ENCODE measurements at regions not wholly inside any gene's neighbourhood (a gene's known extent, or its start where the extent isn't known, plus 50 kb on each side); places are given as distances from the start of the nearest gene placed in this dataset.
"Not testable (repeated sequence)": the region's sequence is repeated elsewhere in the genome, so short reads cannot be mapped to it uniquely, and the experiment has no call there.

DNA sequence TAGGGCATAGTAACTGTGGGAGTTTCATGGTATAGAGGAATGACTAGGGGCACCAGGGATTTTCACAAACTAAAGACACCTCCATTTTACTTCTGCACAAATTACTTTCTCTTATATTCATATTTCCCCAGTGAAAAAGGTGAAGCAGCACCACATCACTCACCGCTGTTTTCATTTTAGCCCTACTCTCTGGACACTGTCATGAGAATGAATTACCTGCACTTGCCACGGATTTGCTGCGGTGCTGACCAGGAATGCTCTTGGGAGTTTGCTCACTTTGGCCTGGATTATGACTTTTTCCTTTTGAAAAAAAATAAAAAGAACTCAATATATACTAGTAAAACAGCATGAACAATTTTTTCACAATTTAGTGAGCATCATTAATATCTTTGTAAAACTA is 351.3 kb downstream of the NKX6-1 start:
- no peak for DNase-seq (ENCODE audit: low read depth in 2 of 3, low spot score in 2 of 3)

DNA sequence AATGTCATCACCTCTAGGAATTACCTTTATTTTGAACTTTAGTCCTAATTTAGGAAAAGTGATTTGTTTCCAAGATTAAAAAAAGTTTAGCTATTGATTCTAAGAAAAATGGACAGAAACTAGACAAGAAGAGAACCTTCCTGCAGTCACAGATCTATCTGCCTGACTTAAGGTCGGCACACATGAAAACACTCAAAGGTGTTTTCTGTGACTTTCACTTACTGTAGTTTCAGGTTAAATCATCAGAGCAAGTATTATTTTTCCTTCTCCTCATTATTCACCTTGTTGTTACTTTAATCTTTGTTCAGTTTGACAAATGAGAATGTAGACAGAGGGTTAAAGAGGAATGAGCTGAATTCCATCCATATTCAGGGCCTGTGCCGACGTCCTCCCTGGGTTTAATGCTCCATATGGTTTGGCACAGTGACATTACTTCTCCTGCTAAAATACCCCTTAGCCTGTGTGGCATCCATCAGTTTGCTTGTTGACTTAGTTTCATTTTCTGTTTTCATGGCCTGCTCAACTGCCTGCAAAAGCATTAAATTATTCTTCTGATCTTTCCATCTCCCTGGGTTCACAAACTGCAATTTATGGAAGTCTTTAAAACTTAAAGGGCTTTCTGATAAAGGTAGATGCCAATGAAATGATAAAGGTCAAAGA is 352.7 kb downstream of the NKX6-1 start:
- peak in 1 of 3 donors; percentile 1 for DNase-seq (ENCODE audit: low read depth in 2 of 3, low spot score in 2 of 3)

DNA sequence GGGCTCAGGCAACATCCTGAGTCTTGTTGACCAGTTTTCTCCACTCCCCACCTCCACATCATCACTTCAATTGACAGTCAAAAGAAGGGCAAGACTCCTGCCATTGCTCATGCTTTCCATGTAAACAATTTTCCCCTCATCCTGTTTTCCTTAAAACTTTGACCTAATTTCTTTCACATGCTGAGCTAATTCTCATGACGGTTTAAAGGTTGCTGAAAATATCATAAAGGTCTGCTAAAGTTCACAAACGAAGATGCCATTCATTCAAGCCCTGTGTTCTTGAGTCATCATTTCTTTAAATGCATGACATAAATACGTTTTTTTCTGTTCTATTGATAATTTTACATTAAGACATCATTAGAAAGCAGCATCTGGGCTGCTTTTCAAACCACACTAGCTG is 353.9 kb downstream of the NKX6-1 start:
- no peak for DNase-seq (ENCODE audit: low read depth in 2 of 3, low spot score in 2 of 3)

DNA sequence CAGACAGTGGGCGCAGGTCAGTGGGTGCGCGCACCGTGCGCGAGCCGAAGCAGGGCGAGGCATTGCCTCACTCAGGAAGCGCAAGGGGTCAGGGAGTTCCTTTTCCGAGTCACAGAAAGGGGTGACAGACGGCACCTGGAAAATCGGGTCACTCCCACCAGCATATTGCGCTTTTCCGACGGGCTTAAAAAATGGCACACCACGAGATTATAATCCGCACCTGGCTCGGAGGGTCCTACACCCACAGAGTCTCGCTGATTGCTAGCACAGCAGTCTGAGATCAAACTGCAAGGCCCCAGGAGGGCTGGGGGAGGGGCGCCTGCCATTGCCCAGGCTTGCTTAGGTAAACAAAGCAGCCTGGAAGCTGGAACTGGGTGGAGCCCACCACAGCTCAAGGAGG is 372.2 kb downstream of the NKX6-1 start:
- DNase-seq (ENCODE audit: low read depth in 2 of 3, low spot score in 2 of 3) = not testable (repeated sequence)

DNA sequence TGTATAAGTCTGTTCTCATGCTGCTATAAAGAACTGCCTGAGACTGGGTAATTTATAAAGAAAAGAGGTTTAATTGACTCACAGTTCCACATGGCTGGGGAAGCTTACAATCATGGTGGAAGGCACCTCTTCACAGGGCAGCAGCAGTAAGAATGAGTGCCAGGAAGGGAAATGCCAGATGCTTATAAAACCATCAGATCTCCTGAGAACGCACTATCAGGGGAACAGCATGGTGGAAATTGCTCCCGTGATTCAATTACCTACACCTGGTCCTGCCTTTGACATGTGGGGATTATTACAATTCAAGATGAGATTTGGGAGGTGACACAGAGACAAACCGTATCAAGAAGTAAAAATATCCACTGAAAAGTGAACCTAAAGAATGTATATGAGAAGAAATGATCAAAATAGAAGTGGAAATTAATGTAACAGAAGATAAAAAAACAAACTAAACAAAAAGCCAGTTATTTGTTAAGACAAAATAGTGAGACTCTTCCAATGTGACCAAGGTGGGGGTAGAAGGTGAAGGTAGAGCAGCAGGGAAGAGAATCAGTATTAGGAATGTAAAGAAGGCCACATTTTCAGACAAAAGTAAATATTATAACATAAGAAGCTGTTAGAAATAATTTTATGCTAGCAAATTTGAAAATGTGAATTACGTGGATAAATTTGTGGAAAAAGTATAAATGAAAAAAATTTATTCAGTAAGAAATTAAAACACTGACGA is 372.9 kb downstream of the NKX6-1 start:
- no peak for DNase-seq (ENCODE audit: low read depth in 2 of 3, low spot score in 2 of 3)

DNA sequence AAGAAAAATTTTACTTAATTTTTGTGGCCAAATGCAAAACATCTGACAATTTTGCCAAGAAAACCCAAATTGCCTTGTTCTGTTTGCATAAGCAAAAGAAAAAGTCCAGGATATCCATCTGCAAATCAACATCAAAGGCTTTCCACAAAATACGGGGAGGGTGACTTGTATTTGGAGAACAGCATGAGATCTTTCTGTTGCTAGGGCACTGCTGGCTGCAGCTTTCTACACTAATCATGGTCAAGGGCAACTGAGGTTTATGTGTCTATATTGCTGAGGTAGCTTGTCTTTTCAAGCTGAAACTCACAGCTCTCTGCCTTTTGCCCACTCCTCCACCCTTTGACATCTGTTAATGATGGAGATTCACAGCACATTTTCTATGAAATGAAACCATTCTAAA is 389.1 kb downstream of the NKX6-1 start:
- no peak for DNase-seq (ENCODE audit: low read depth in 2 of 3, low spot score in 2 of 3)

DNA sequence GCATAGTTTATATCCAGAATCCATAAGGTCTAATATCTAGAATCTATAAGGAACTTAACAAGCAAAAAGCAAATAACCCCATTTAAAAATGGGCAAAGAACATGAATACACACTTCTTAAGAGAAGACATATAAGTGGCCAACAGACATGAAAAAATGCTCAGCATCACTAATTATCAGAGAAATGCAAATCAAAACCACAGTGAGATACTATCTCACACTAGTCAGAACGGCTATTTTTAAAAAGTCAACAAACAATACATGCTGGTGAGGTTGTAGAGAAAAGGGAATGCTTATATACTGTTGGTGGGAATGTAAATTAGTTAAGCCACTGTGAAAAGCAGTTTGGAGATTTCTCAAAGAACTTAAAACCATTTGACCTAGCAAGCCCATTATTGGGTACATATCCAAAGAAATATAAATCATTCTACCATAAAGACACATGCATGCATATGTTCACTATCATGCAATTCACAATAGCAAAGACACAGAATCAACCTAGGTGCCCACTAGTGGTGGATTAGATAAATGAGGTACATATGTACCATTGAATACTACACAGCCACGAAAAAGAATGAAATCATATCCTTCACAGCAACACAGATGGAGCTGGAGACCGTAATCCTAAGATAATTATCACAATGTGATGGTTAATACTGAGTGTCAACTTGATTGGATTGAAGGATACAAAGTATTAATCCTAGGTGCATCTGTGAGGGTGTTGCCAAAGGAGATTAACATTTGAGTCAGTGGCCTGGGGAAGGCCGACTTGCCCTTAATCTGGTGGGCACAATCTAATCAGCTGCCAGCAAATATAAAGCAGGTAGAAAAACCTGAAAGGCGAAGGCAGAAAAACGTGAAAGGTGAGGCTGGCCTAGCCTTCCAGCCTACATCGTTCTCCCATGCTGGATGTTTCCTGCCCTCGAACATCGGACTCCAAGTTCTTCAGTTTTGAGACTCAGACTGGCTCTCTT is 397.2 kb downstream of the NKX6-1 start:
- DNase-seq (ENCODE audit: low read depth in 2 of 3, low spot score in 2 of 3) = not testable (repeated sequence)

DNA sequence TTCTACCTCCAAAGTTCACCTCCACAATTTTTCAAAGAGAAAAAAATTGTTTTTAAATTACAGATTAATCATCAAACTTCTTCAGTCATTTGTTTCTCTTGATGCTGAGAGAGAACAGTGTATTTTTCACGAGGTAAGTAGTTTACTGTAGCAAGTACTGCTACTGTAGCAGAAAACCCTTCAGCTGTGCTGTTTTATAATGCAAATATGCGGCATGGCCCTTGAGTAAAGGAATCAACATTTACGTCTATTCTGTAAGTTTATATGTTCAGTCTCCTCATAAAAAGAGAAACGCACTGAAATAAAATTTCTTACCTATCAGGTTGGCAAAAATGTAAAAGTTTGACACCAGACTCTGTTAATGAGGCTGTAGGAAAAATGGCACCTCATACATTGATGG is 399.0 kb downstream of the NKX6-1 start:
- DNase-seq (ENCODE audit: low read depth in 2 of 3, low spot score in 2 of 3) = no peak

DNA sequence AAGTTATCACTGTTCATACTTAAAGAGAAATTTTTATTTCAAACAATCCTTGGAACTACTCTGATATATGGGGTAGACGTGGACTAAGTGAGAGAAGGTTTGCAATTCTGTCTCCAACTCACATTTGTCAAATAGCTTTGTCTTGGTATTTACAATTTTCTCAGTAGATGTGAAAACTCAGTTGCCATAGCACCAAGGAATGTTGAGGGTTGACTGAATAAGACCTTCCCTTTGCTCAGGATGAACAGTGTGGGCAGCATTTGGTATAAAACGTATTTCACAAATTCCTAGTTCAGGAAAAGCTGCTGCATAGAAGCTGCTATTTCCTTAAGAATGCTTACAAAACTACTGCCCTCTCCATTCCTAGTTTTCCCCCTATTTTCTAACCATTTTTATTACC is 399.5 kb downstream of the NKX6-1 start:
- DNase-seq (ENCODE audit: low read depth in 2 of 3, low spot score in 2 of 3) = no peak

DNA sequence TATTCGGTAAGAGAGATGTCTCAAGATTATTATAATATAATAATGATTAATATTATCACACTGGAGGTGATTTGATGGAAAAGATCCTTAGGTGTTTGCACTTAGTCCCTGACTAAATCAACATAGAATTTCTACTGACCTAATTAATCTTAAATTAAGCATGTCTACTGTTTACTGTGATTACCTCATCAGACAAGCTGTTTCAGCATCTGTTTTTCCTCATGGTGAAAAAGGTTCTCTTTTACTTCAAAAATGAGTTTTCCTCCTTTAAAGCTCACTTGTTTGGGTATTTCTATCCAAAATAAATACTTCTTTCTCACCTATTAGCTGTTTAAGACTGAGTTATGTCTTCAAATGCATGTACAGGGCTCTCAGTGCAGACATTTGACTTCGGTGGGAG is 407.8 kb downstream of the NKX6-1 start:
- DNase-seq (ENCODE audit: low read depth in 2 of 3, low spot score in 2 of 3) = no peak

DNA sequence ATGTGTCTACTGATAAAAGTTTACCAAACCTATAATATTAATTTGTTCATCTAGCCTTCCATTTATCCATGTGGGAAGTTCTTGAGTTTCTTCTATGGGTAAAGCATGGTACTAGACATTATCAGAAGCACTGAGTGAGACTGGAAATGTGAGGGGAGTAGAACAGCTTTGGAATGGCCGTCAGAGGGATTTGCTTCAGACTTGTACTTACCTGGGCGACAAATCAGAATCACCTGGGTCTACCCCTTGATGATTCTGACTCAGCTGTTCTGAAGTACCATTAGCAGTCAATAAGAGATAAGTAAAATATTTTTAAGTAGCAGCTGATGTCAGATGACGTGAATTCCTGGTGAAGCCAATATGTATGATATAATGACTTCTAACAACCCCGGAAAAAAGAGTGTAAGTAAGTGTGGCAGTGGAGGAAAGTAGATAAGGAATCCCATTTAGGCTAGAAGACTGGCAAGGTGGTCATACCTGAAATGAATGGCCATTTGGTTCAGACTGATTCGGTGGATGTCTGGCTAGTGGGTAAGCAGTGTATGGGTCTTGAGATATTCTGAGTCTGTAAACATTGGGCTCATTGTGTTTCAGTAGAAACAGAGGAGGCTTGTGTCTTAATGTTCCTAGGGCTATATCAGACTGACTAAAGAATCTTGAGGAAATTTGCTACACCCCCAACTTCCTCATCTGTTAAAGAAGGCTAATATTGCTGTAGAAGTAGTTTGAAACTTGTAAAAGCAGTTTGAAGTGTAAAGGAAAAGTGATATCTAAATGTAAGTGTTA is 409.2 kb downstream of the NKX6-1 start:
- no peak for DNase-seq (ENCODE audit: low read depth in 2 of 3, low spot score in 2 of 3)

DNA sequence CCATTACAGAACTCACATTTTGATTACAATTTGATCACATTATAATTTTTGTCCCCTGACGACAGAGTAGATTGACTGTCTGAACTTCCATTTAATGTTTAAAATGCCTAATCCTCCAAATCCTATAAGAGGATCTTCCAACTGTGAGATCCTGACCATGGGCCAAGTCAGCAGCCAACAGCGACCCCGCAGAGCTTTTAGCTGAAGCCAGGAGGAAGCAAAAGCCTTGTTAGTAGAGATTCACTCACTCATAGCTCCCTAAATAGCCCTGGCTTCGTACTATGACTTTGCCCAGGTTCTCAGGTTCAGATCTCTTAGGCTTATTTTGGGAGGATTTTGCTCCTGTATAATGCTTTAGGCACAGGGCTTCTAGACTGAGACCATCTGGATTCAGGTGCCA is 413.1 kb downstream of the NKX6-1 start:
- DNase-seq (ENCODE audit: low read depth in 2 of 3, low spot score in 2 of 3) = no peak

DNA sequence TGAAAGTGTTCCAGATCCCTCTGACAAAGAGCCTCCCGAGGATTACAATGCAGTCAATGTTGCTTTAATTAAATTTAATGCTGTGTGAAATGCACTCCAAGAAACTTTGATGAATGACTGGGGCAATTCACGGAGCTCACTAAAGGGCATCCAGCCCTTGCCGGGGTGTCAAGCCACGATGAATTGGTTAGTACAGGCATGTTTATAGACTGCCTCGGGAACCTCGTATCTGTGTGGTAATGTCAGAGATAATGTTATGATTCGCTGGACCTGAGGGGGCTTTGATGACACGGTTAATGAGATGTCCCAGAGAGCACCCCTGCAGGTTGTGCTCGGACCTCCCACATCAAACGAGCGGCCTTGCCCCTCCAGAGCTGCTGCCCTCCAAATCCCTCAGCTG is 428.8 kb downstream of the NKX6-1 start:
- no peak for DNase-seq (ENCODE audit: low read depth in 2 of 3, low spot score in 2 of 3)

DNA sequence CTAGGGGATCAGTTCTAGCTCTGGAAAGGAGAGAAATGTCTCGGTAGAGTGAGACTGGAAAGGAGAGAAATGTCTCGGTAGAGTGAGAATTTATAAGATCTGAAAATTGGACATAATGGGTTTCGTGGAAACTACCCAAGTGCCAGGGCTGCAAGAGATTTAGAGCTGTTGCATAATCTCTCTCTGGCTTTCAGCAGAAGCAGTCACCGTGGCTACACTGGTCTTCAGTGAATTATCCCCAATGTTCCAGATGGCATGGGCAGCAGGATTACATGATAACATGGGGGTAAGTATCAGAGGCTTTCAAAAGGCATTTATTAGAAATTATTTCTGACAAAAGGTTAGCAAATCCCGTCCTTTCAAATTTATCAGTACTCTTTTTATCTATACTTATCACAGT is 435.5 kb downstream of the NKX6-1 start:
- no peak for DNase-seq (ENCODE audit: low read depth in 2 of 3, low spot score in 2 of 3)

DNA sequence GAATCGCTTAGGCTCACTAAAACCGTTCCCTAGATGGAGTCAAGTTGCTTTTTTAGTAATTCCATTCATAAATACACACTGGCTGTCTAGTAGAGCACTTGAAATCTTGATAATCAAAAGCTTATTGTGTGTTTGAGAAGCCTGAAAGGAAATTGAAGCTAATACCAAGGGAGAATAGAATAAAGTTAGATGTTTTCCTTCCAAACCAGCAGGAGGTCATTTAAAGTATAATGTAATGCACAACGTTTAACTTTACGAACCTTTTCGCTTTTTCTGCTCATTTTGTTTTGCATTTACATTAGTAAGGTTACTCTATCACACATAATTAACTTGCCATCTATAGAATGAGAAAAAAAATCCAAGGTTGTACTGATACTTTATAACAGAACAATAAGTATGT is 440.9 kb downstream of the NKX6-1 start:
- no peak for DNase-seq (ENCODE audit: low read depth in 2 of 3, low spot score in 2 of 3)

DNA sequence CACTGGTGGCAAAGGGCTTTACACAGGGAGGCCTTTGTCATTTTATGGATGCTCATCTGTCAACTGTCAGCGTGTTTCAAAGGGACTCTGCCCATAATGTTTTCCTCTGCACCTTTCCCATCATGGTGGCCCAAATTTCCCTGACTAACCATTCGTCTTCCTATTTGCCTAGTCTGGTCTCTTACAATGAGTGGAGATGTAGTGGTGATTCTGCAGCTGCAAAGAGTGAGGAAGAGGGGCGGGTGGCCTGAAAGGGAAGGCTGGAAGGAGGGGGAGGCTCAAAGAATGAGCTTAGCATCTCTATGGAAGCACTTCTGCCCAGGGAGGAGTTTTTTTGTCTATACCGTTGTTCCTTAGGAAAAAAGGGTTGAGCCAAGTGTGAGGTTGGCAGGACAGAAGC is 447.5 kb downstream of the NKX6-1 start:
- no peak for DNase-seq (ENCODE audit: low read depth in 2 of 3, low spot score in 2 of 3)

DNA sequence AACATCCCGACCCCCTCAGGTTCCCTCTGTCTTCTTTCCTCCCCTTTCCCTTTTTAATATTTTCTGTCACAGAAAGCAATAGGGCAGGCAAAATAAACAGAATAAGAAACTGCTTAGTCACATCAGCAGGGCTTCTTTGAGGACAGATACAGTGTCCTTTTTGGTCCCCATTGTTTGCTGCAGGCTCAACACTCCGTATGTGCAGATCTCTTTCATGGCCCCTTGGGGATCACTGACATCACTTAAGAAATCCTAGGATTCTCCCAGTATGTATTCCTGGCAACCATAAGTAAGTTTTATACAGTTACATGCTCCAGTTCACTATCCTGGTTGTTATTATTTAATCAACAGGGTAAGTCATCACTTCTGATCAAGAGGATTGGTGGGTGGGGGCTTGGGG is 448.0 kb downstream of the NKX6-1 start:
- DNase-seq (ENCODE audit: low read depth in 2 of 3, low spot score in 2 of 3) = no peak

DNA sequence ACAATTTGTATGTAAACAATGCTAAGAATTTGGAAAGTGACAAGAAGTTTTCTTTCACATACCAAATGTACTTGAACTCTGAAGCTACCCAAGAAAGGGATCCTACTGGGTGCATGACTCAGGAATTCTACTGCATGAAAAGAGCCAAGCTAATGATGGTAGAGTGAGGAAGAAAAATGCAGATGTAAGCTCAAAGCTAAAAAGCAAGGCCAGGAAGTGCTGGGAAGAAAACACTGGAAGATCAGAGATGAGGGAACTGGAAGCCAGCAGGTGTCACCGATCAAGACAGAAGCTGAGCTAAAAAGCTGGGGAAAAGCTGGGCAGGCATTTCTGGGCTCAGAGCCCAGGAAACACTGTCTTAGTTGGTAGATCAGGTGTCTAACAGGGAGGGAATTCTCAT is 449.1 kb downstream of the NKX6-1 start:
- DNase-seq (ENCODE audit: low read depth in 2 of 3, low spot score in 2 of 3) = no peak

DNA sequence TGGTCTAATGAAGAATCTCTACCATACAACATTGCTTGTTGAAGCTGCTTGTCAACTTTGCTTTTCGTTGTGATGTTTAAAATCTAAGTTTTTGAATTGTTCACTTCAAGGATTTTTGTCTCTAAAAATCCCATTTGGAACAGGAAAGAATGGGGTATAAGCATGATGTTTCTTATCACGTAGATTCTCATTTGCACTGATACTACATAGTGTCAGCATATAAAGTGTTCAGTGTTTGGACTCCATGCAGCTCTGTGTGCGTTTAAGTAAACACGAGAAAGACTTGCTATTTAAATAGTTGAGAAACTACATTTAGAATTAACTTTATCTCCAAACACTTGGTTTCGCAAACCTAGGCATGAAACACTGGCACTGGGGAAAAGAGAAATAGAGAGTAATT is 452.5 kb downstream of the NKX6-1 start:
- DNase-seq (ENCODE audit: low read depth in 2 of 3, low spot score in 2 of 3) = no peak

DNA sequence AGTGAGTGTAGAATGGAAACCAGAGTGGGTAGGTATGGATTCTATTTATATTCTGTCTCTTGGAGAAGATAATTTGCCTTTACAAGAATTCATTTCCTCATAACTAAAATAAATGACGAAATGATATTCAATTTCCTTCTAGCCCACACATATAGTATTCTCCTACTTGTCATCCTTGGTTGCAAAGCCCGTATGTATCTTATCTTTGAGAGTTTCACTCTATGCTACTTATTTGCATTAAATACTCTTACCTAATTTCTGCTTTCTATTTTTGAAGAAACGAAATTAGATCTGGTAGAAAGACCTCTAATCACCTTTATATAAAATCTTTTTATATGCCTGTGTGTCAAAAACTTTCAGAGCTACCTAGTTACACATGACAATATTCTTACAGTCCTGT is 457.7 kb downstream of the NKX6-1 start:
- no peak for DNase-seq (ENCODE audit: low read depth in 2 of 3, low spot score in 2 of 3)

DNA sequence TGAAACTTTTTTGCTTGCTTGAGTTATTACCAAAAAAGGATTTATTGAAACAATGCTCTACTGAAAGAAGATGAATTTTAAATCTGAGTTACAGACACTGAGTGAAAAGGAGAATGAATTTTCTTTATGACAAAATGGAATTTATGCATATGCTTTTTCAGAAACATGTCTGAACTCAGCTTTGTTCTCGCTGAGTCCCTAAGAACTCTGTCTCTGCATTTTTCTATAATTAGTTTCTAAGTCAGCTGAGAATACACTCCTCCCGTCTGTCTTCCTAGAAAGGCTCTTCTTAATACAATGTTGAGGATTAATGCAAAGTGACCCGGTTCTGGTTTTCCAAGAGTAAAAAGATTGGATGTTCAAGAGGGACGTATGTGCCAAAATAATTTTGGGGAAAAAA is 463.5 kb downstream of the NKX6-1 start:
- DNase-seq (ENCODE audit: low read depth in 2 of 3, low spot score in 2 of 3) = no peak

All from hematopoietic multipotent progenitor cell (in vitro differentiated cells).